ENCODE measurements at regions not wholly inside any gene's neighbourhood (a gene's known extent, or its start where the extent isn't known, plus 50 kb on each side); places are given as distances from the start of the nearest gene placed in this dataset.

- no peak for DNase-seq (ENCODE audit: low read depth)
These were observed 127.6 kb upstream of the MID1 start for GRCh38 chrX:10747975-10748374.

GRCh38 chrX:10749113-10749512 is 128.7 kb upstream of the MID1 start:
- DNase-seq (ENCODE audit: low read depth) = no peak

- no peak for DNase-seq (ENCODE audit: low read depth)
These were observed 130.2 kb upstream of the MID1 start for GRCh38 chrX:10750581-10750980.

- DNase-seq (ENCODE audit: low read depth) = no peak
These were observed 132.7 kb upstream of the MID1 start for GRCh38 chrX:10753116-10753515.

GRCh38 chrX:10754445-10754844 is 134.1 kb upstream of the MID1 start:
- no peak for DNase-seq (ENCODE audit: low read depth)

GRCh38 chrX:10755439-10756334 is 135.3 kb upstream of the MID1 start:
- peak; percentile 50 for DNase-seq (ENCODE audit: low read depth)

- DNase-seq (ENCODE audit: low read depth) = peak; percentile 62
These were observed 136.1 kb upstream of the MID1 start for GRCh38 chrX:10756441-10756840.

GRCh38 chrX:10759141-10759799 is 138.9 kb upstream of the MID1 start:
- DNase-seq (ENCODE audit: low read depth) = no peak

- no peak for DNase-seq (ENCODE audit: low read depth)
These were observed 141.1 kb upstream of the MID1 start for GRCh38 chrX:10761447-10761846.

- no peak for DNase-seq (ENCODE audit: low read depth)
These were observed 148.8 kb upstream of the MID1 start for GRCh38 chrX:10769195-10769594.

GRCh38 chrX:10769696-10770619 is 149.6 kb upstream of the MID1 start:
- DNase-seq (ENCODE audit: low read depth) = no peak

GRCh38 chrX:10773318-10773717 is 152.9 kb upstream of the MID1 start:
- DNase-seq (ENCODE audit: low read depth) = no peak

- no peak for DNase-seq (ENCODE audit: low read depth)
These were observed 161.6 kb upstream of the MID1 start for GRCh38 chrX:10781847-10782530.

GRCh38 chrX:10783451-10783995 is 163.1 kb upstream of the MID1 start:
- no peak for DNase-seq (ENCODE audit: low read depth)

GRCh38 chrX:10787264-10787663 is 166.9 kb upstream of the MID1 start:
- DNase-seq (ENCODE audit: low read depth) = no peak

GRCh38 chrX:10794203-10794630 is 173.8 kb upstream of the MID1 start:
- DNase-seq (ENCODE audit: low read depth) = no peak

GRCh38 chrX:10795721-10796120 is 175.3 kb upstream of the MID1 start:
- no peak for DNase-seq (ENCODE audit: low read depth)

- DNase-seq (ENCODE audit: low read depth) = no peak
These were observed 177.1 kb upstream of the MID1 start for GRCh38 chrX:10797466-10797865.

- DNase-seq (ENCODE audit: low read depth) = no peak
These were observed 177.7 kb upstream of the MID1 start for GRCh38 chrX:10798041-10798440.

- no peak for DNase-seq (ENCODE audit: low read depth)
These were observed 180.4 kb upstream of the MID1 start for GRCh38 chrX:10800796-10801195.

- DNase-seq (ENCODE audit: low read depth) = no peak
These were observed 190.7 kb upstream of the MID1 start for GRCh38 chrX:10811111-10811510.

Measured in forelimb muscle (tissue), 1 donor.